B cell (primary cell): ENCODE measurements at regions not wholly inside any gene's neighbourhood (a gene's known extent, or its start where the extent isn't known, plus 50 kb on each side); places are given as distances from the start of the nearest gene placed in this dataset.

Source experiments
- ATAC-seq: fragments of 200-7000 bp; cut with Tn5 transposase; one replicate; pipeline ENCODE4 v1.10.0; 2021; ENCODE audit warnings: low read depth, mild to moderate bottlenecking, moderate number of reproducible peaks, moderate library complexity
- CTCF ChIA-PET: fragments of 350-600 bp; sonication (Branson Sonifier 250); formaldehyde crosslinking; loops from one replicate; lab custom pipeline; 2021; ENCODE audit warnings: antibody characterized with exemption, inconsistent platforms; lab: Charles Lee
- POLR2A ChIA-PET: fragments of 350-600 bp; sonication (Branson Sonifier 250); formaldehyde crosslinking; loops from one replicate; lab custom pipeline; 2021; ENCODE audit warnings: antibody characterized with exemption; lab: Charles Lee
- DNase-seq: peaks from one replicate; pipeline ENCODE4 v3.0.0; 2013
- H2AFZ ChIP-seq: 2 replicates; pipeline ENCODE4 v1.6.1; 2012; ENCODE audit warnings: mild to moderate bottlenecking, low read depth, low read length; ENCODE audit not compliant: insufficient read depth, poor library complexity, severe bottlenecking
- H3K27ac ChIP-seq, 2 donors: 1 replicate in 1 of 2; 2 replicates in 1 of 2; pipeline ENCODE4 v1.5.1; 2012 to 2013; ENCODE audit warnings: low read length in 2 of 2, mild to moderate bottlenecking in 2 of 2, moderate library complexity in 1 of 2
- H3K27me3 ChIP-seq, 4 experiments: fragments of 200-600 bp in 1 of 4; sonication (generic) in 1 of 4; replicated peaks in 1 of 4; 1 replicate in 2 of 4; 2 replicates in 2 of 4; pipeline versions ENCODE4 v1.6.1 to v1.7.0; 2013 to 2016; ENCODE audit warnings: low read length in 3 of 4, mild to moderate bottlenecking in 2 of 4, mixed read lengths in 1 of 4, moderate library complexity in 1 of 4; ENCODE audit not compliant: insufficient read depth in 4 of 4, control insufficient read depth in 3 of 4; ENCODE audit errors: control extremely low read depth in 1 of 4
- H3K36me3 ChIP-seq, 2 experiments: replicated peaks in 1 of 2; 1 replicate in 1 of 2; 2 replicates in 1 of 2; pipeline versions ENCODE4 v1.6.1 to v1.7.1; 2013; ENCODE audit warnings: low read length in 1 of 2; ENCODE audit not compliant: insufficient read depth in 2 of 2, control insufficient read depth in 1 of 2; ENCODE audit errors: control extremely low read depth in 1 of 2, extremely low read depth in 1 of 2
- H3K4me1 ChIP-seq, 2 donors: fragments of 200-600 bp in 1 of 2; sonication (generic) in 1 of 2; 1 replicate in 1 of 2; 2 replicates in 1 of 2; pipeline versions ENCODE4 v1.5.1 to v1.6.1; 2013 to 2017; ENCODE audit warnings: low read length in 2 of 2; ENCODE audit not compliant: control insufficient read depth in 2 of 2, insufficient read depth in 2 of 2
- H3K4me2 ChIP-seq: replicated peaks from 2 replicates; pipeline ENCODE3; 2012; ENCODE audit warnings: mild to moderate bottlenecking, low read depth, low read length; ENCODE audit not compliant: poor library complexity, severe bottlenecking
- H3K4me3 ChIP-seq, 5 experiments: fragments of 200-600 bp in 1 of 5; sonication (generic) in 1 of 5; 1 replicate in 3 of 5; 2 replicates in 2 of 5; pipeline versions ENCODE4 v1.5.1 to v1.7.0; 2011 to 2016; ENCODE audit warnings: low read length in 4 of 5, mild to moderate bottlenecking in 4 of 5, low read depth in 2 of 5, control low read depth in 1 of 5, moderate library complexity in 1 of 5; ENCODE audit not compliant: insufficient read depth in 1 of 5; ENCODE audit errors: control extremely low read depth in 1 of 5, extremely low read depth in 1 of 5
- H3K79me2 ChIP-seq: fragments of 200-600 bp; sonication (generic); one replicate; pipeline ENCODE4 v1.6.0; 2016; ENCODE audit warnings: low read length; ENCODE audit not compliant: control insufficient read depth, insufficient read depth
- H3K9ac ChIP-seq: fragments of 200-600 bp; sonication (generic); 2 replicates; pipeline ENCODE4 v1.6.1; 2017; ENCODE audit warnings: mild to moderate bottlenecking, low read length, moderate library complexity
- H3K9me3 ChIP-seq, 3 donors: one replicate each; pipeline versions ENCODE4 v1.6.1 to v1.7.1; 2013; ENCODE audit warnings: low read length in 2 of 3; ENCODE audit not compliant: control insufficient read depth in 2 of 3, insufficient read depth in 1 of 3; ENCODE audit errors: control extremely low read depth in 1 of 3
- H4K20me1 ChIP-seq: 2 replicates; pipeline ENCODE4 v1.6.0; 2012; ENCODE audit warnings: mild to moderate bottlenecking, low read length; ENCODE audit not compliant: insufficient read depth, control insufficient read depth, poor library complexity, severe bottlenecking
- H3K27ac Mint-ChIP-seq: one replicate; pipeline ENCODE4 v1.8.0; 2021; ENCODE audit warnings: mixed read lengths
- H3K27me3 Mint-ChIP-seq: one replicate; pipeline ENCODE4 v1.8.0; 2021; ENCODE audit warnings: mixed read lengths
- H3K4me1 Mint-ChIP-seq: one replicate; pipeline ENCODE4 v1.8.0; 2021; ENCODE audit warnings: mixed read lengths
- H3K4me3 Mint-ChIP-seq: one replicate; pipeline ENCODE4 v1.8.0; 2021; ENCODE audit warnings: mixed read lengths
- H3K9me3 Mint-ChIP-seq: one replicate; pipeline ENCODE4 v1.8.0; 2022; ENCODE audit warnings: mixed read lengths; ENCODE audit not compliant: insufficient read depth
- CTCF ChIP-seq: fragments of 200-600 bp; IDR thresholded peaks from one replicate; pipeline ENCODE4 v1.8.0; 2022; ENCODE audit warnings: antibody characterized with exemption, mild to moderate bottlenecking
- EZH2 ChIP-seq: IDR thresholded peaks from 2 replicates; pipeline ENCODE4 v1.6.1; 2012; ENCODE audit warnings: borderline replicate concordance, low read depth, mild to moderate bottlenecking, moderate library complexity, low read length; ENCODE audit not compliant: insufficient read depth, poor library complexity, severe bottlenecking
- WGBS: methylation state at CpG from one replicate; pipeline ENCODE4 v1.1.5; 2013; ENCODE audit warnings: missing lambda C conversion rate; ENCODE audit not compliant: insufficient coverage; 5-methylcytosine and 5-hydroxymethylcytosine counted together
- intact Hi-C: fragments of 100-400 bp; cut with micrococcal nuclease; formaldehyde crosslinking; loops from one replicate; pipeline ENCODE4 v1.10.0; 2022

- TF ChIP-seq EZH2, result no peak
- TF ChIP-seq CTCF, result no peak
- H3K4me1 Mint-ChIP-seq, result no peaks in the 10 kb centered on the region
- no peak overlapping the region for H3K27ac ChIP-seq
- intact Hi-C loops, result no loop called here
- WGBS, result no CpG with 5 or more reads among the region's 1 CpG
- no peaks in the 10 kb centered on the region for H3K79me2 ChIP-seq
- no peaks in the 10 kb centered on the region for H3K36me3 ChIP-seq
- H3K9me3 Mint-ChIP-seq, result no peaks in the 10 kb centered on the region
- CTCF ChIA-PET, result no interaction called here
- no peaks in the 10 kb centered on the region for H3K27me3 Mint-ChIP-seq
- no peak for DNase-seq
- POLR2A ChIA-PET, result no interaction called here
- H3K4me3 ChIP-seq, result no peak overlapping the region
- H3K4me3 Mint-ChIP-seq, result no peak overlapping the region
- H3K4me2 ChIP-seq, result no peak overlapping the region
- H4K20me1 ChIP-seq, result no peaks in the 10 kb centered on the region
- no peak overlapping the region for H2AFZ ChIP-seq
- no peak overlapping the region for H3K9ac ChIP-seq
- ATAC-seq, result no peak
- H3K27me3 ChIP-seq, result no peaks in the 10 kb centered on the region
- H3K4me1 ChIP-seq, result no peaks in the 10 kb centered on the region
- H3K27ac Mint-ChIP-seq, result no peak overlapping the region
- H3K9me3 ChIP-seq, result no peaks in the 10 kb centered on the region
Measured at GRCh38 chr4:60938181-60938580, 261.9 kb upstream of the ADGRL3 start.

GRCh38 chr4:60938621-60939020, 261.5 kb upstream of the ADGRL3 start:
- DNase-seq (no peak), ATAC-seq (no peak)
- no peak overlapping the region for H3K4me3 Mint-ChIP-seq
- intact Hi-C loops, result no loop called here
- H4K20me1 ChIP-seq, result no peaks in the 10 kb centered on the region
- H3K9ac ChIP-seq, result no peak overlapping the region
- H3K4me2 ChIP-seq, result no peak overlapping the region
- H3K79me2 ChIP-seq, result no peaks in the 10 kb centered on the region
- ChIA-PET POLR2A (no interaction called here), CTCF (no interaction called here)
- no peak overlapping the region for H3K27ac ChIP-seq
- H3K4me3 ChIP-seq, result no peak overlapping the region
- H3K9me3 ChIP-seq, result no peaks in the 10 kb centered on the region
- no peaks in the 10 kb centered on the region for H3K36me3 ChIP-seq
- H2AFZ ChIP-seq, result no peak overlapping the region
- no peaks in the 10 kb centered on the region for H3K27me3 Mint-ChIP-seq
- TF ChIP-seq EZH2 (no peak), CTCF (no peak)
- no peaks in the 10 kb centered on the region for H3K9me3 Mint-ChIP-seq
- H3K4me1 ChIP-seq, result no peaks in the 10 kb centered on the region
- no peak overlapping the region for H3K27ac Mint-ChIP-seq
- H3K4me1 Mint-ChIP-seq, result no peaks in the 10 kb centered on the region
- no peaks in the 10 kb centered on the region for H3K27me3 ChIP-seq
